ENCODE measurements at regions not wholly inside any gene's neighbourhood (a gene's known extent, or its start where the extent isn't known, plus 50 kb on each side); places are given as distances from the start of the nearest gene placed in this dataset.

DNA sequence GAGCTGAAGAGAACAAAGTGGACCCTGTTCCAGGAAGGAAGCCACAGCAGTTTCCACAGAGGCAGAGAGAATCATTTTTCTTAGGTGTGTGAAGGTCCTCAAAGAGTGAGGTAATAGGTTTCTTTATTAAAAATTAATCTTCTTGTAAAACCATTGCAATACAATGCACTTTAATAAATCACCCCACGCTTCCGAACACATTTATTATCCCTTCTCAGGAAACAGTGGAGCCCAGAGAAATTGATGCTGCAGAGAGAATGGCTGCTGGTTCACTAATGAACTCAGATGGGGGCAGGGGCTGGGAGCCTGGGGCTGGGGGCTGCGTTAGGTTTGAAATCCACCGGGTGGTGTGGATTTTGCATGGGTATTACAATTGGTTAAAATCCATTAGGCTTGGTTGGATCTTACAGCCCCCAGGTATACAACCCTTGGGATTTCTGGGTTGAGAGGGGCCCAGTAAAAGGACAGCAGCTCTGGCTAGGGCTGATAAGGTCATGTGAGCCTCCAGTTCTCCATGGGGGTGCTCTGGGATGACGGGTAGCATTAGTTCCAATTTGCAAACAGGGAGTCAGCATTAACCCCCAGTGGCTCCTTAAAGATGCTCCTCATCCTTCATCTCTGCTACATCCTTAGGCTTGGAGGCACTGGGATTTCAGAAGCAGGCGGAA is 718.1 kb upstream of the EEF2KMT start:
- Mint-ChIP-seq H3K27ac (ENCODE audit: unreplicated experiment) (no peak overlapping the region), H3K4me3 (ENCODE audit: unreplicated experiment) (no peak overlapping the region), H3K27me3 (ENCODE audit: unreplicated experiment) (peaks cover 6% of the 10 kb centered on the region), H3K9me3 (ENCODE audit: unreplicated experiment) (peaks cover 7% of the 10 kb centered on the region), H3K36me3 (ENCODE audit: unreplicated experiment) (peaks cover 5% of the 10 kb centered on the region), H3K4me1 (ENCODE audit: low read depth, unreplicated experiment) (no peaks in the 10 kb centered on the region)
- no peak for TF ChIP-seq CTCF (IDR thresholded peaks at IDR 0.05; ENCODE audit: partially characterized antibody, unreplicated experiment)
- DNase-seq, result no peak

DNA sequence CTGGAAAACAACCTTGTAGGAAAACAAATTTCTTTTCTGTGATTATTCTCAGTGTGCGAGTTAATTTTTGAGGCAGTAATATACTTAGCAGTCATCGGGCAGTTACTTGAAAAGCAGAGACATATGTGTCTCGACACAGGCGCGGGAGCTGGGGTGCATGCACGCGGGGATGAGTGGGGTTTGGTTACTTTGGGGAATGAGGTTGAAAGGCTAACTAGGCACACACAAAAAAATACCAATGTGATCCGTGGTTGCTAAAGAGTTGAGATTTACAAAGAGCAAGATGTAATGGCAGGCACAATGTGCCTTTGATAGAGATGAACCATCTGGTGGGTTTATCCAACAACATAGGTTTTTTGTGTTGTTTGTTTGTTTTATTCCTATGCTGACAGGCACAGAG is 703.8 kb upstream of the EEF2KMT start:
- Mint-ChIP-seq H3K36me3 (ENCODE audit: unreplicated experiment) (peaks cover 9% of the 10 kb centered on the region), H3K9me3 (ENCODE audit: unreplicated experiment) (peaks cover 8% of the 10 kb centered on the region), H3K4me3 (ENCODE audit: unreplicated experiment) (no peak overlapping the region), H3K27me3 (ENCODE audit: unreplicated experiment) (peaks cover 3% of the 10 kb centered on the region), H3K27ac (ENCODE audit: unreplicated experiment) (no peak overlapping the region), H3K4me1 (ENCODE audit: low read depth, unreplicated experiment) (peaks cover 2% of the 10 kb centered on the region)
- TF ChIP-seq CTCF (IDR thresholded peaks at IDR 0.05; ENCODE audit: partially characterized antibody, unreplicated experiment), result no peak
- DNase-seq, result no peak

DNA sequence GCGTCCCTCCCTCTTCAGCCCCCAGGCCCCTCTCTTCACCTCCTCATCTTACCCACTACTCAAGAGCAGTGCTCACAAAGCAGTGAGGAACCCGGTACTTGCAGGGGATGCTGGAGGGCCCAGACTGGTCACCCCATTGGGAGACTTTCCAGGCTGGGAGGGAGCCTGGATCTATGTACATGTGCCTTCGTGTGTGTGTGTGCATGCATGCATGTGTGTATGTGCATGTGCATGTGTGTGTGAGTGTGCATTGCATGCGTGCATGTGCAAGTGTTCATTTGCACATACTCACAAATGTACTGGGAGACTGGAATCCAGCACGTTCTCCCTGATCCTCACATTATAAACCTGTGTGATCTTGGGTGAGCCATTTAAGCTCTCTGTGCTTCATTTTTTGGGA is 696.0 kb upstream of the EEF2KMT start:
- Mint-ChIP-seq H3K27me3 (ENCODE audit: unreplicated experiment) (peaks cover 3% of the 10 kb centered on the region), H3K4me3 (ENCODE audit: unreplicated experiment) (no peak overlapping the region), H3K27ac (ENCODE audit: unreplicated experiment) (no peak overlapping the region), H3K4me1 (ENCODE audit: low read depth, unreplicated experiment) (no peaks in the 10 kb centered on the region), H3K9me3 (ENCODE audit: unreplicated experiment) (peaks cover 12% of the 10 kb centered on the region), H3K36me3 (ENCODE audit: unreplicated experiment) (peaks cover 4% of the 10 kb centered on the region)
- no peak for TF ChIP-seq CTCF (IDR thresholded peaks at IDR 0.05; ENCODE audit: partially characterized antibody, unreplicated experiment)
- DNase-seq, result no peak

- no peaks in the 10 kb centered on the region for H3K4me1 Mint-ChIP-seq (ENCODE audit: low read depth, unreplicated experiment)
- H3K9me3 Mint-ChIP-seq (ENCODE audit: unreplicated experiment), result peaks cover 14% of the 10 kb centered on the region
- peaks cover 4% of the 10 kb centered on the region for H3K36me3 Mint-ChIP-seq (ENCODE audit: unreplicated experiment)
- H3K4me3 Mint-ChIP-seq (ENCODE audit: unreplicated experiment), result no peak overlapping the region
- peaks cover 3% of the 10 kb centered on the region for H3K27me3 Mint-ChIP-seq (ENCODE audit: unreplicated experiment)
- TF ChIP-seq CTCF (IDR thresholded peaks at IDR 0.05; ENCODE audit: partially characterized antibody, unreplicated experiment), result no peak
- H3K27ac Mint-ChIP-seq (ENCODE audit: unreplicated experiment), result no peak overlapping the region
- DNase-seq, result no peak
Measured at GRCh38 chr16:5791011-5791657, 693.5 kb upstream of the EEF2KMT start.

- no peak for DNase-seq
- Mint-ChIP-seq H3K4me1 (ENCODE audit: low read depth, unreplicated experiment) (no peaks in the 10 kb centered on the region), H3K27me3 (ENCODE audit: unreplicated experiment) (peaks cover 3% of the 10 kb centered on the region), H3K4me3 (ENCODE audit: unreplicated experiment) (no peak overlapping the region), H3K27ac (ENCODE audit: unreplicated experiment) (no peak overlapping the region), H3K9me3 (ENCODE audit: unreplicated experiment) (peaks cover 12% of the 10 kb centered on the region), H3K36me3 (ENCODE audit: unreplicated experiment) (peaks cover under 1% of the 10 kb centered on the region)
- TF ChIP-seq CTCF (IDR thresholded peaks at IDR 0.05; ENCODE audit: partially characterized antibody, unreplicated experiment), result no peak
Measured at GRCh38 chr16:5790512-5790911, 692.9 kb upstream of the EEF2KMT start.

All from glutamatergic neuron (in vitro differentiated cells).